ENCODE measurements at regions not wholly inside any gene's neighbourhood (a gene's known extent, or its start where the extent isn't known, plus 50 kb on each side); places are given as distances from the start of the nearest gene placed in this dataset.

- TF ChIP-seq, protein P1, sequence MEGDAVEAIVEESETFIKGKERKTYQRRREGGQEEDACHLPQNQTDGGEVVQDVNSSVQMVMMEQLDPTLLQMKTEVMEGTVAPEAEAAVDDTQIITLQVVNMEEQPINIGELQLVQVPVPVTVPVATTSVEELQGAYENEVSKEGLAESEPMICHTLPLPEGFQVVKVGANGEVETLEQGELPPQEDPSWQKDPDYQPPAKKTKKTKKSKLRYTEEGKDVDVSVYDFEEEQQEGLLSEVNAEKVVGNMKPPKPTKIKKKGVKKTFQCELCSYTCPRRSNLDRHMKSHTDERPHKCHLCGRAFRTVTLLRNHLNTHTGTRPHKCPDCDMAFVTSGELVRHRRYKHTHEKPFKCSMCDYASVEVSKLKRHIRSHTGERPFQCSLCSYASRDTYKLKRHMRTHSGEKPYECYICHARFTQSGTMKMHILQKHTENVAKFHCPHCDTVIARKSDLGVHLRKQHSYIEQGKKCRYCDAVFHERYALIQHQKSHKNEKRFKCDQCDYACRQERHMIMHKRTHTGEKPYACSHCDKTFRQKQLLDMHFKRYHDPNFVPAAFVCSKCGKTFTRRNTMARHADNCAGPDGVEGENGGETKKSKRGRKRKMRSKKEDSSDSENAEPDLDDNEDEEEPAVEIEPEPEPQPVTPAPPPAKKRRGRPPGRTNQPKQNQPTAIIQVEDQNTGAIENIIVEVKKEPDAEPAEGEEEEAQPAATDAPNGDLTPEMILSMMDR (IDR thresholded peaks at IDR 0.05), result no peak
- TF ChIP-seq POLR2AphosphoS5 (IDR thresholded peaks at IDR 0.05), result no peak
- TF ChIP-seq POLR2A (IDR thresholded peaks at IDR 0.05), result no peak
These were observed 80.2 kb upstream of the SLC38A2 start for GRCh38 chr12:46452776-46453175.

All from upper lobe of left lung (tissue), 4 donors.